ENCODE measurements at regions not wholly inside any gene's neighbourhood (a gene's known extent, or its start where the extent isn't known, plus 50 kb on each side); places are given as distances from the start of the nearest gene placed in this dataset.

- no peak for TF ChIP-seq CTCF (IDR thresholded peaks at IDR 0.05)
- no peak for TF ChIP-seq POLR2A (IDR thresholded peaks at IDR 0.05)
Measured at GRCh38 chr16:86922311-86922710, 344.0 kb downstream of the FOXL1 start.

Data from ovary (tissue), 3 donors.